ENCODE measurements at regions not wholly inside any gene's neighbourhood (a gene's known extent, or its start where the extent isn't known, plus 50 kb on each side); places are given as distances from the start of the nearest gene placed in this dataset.
"Not testable (repeated sequence)": the region's sequence is repeated elsewhere in the genome, so short reads cannot be mapped to it uniquely, and the experiment has no call there.

- DNase-seq, result not testable (repeated sequence)
Observed at GRCh38 chr5:44756097-44756496, 52.6 kb upstream of the MRPS30 start.

- DNase-seq, result no peak
Observed at GRCh38 chr5:44747396-44747795, 61.4 kb upstream of the MRPS30 start.

DNA sequence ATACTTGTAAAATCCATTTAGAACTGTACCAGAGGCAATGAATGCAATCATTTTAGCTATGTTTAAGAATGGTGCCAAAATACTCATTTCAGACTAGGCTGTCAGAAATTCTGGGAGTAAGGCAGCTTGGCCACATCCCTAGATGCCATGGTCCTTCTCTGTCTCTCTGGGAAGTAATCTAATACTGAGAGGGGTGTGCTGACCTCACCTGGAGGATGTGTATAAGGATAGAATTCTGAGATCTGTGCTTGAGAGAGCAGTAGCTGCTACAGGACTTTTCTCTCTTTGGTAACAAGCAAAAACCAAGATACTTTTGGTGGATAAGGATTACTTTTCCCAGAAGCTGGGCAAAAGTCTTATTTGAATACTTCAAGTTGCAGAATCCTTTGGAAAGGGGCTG lies 68.1 kb upstream of the MRPS30 start:
- no peak for DNase-seq

DNA sequence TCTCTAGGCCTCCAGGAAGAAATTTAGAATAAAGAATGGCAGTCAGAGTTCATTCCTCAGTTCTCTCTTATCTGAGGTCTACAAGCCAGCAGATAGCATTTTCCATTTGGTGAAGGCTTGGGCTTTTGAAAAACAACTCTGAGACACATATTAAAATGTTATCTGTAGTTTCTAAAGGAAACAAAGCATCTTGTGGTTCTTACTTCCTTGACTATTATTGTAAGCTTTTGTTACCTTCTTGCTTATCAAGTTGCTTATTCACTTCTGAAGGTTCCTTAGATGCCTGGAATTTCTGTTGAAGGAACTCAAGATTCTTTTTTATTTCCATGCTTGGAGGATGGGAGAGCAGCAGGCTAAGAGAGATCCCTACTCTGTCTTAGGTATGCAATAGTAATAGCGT lies 79.2 kb upstream of the MRPS30 start:
- DNase-seq, result no peak

- no peak for DNase-seq
Observed at GRCh38 chr5:44727100-44727499, 81.6 kb upstream of the MRPS30 start.

DNA sequence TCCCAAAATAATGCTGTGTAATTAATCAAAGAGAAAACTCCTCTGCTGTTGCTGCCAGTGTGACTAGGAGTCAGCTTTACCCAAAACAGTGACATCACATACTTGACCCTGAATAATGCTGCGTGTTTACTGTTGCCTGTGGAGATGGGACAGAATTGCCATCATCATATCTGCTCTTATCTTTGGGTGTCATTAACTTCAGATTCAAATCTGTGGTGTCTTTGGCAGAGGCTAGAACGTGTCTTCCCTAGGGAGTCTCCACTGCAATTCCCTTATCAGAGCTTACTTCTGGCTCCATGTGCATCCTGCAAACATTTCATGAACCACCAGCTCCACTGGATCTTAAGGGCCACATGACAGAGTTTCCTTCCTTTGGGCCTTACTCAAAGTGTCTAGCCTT lies 88.9 kb upstream of the MRPS30 start:
- DNase-seq, result no peak

- DNase-seq, result no peak
Observed at GRCh38 chr5:44714871-44715561, 93.7 kb upstream of the MRPS30 start.

GRCh38 chr5:44713446-44713845 lies 95.3 kb upstream of the MRPS30 start:
- no peak for DNase-seq

GRCh38 chr5:44711901-44712300 lies 96.8 kb upstream of the MRPS30 start:
- no peak for DNase-seq

DNA sequence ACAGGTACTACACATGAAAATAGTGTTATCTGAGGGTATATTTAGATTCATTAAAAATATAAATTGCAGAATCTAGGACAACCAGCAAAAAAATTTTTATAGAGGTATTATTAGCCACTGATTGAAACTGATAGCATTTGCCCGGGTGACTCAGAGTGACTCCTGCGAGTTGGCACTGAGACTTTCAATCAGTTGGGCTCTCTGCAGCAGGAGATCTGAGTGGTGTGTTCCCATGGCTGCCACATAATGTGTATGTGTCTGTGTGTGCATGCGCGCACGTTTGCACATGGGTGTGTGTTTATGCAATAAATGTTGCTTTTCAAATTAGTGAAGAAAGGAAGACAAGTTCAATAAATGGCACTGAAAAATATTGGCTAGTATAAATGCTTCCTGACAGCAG lies 100.1 kb upstream of the MRPS30 start:
- DNase-seq, result no peak

DNA sequence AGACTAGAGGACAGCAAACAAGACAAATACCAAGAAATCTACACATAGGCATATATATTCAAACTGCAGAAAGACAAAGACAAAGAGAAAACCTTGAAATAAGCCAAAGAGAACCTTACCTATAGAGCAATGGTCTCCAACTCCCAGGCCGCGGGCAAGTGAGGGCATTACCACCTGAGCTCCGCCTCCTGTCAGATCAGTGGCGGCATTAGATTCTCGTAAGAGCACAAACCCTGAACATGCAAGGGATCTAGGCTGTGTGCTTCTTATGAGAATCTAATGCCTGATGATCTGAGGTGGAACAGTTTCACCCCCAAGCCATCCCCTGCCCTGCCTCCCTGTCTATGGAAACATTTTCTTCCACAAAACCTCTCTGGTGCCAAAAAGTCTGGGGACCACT lies 101.0 kb upstream of the MRPS30 start:
- no peak for DNase-seq

DNA sequence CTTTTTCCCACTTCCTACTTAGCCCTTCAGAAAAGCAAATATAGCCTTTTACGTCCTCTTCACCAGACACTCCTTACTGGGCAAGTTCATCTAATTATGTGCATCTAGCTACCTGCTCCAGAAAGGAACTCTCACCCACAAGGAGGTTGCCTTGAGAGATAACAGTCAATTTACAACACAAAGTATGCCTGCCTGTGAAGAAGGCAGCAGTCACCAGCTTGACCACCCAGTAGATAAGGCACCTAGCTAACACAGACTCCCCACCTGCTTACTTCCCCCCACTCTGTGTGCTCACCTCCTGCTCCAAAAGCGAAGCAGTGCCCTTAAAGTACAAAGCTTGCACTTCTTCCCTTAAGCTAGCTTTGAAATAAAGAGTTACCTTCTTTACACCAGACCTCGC lies 111.7 kb upstream of the MRPS30 start:
- no peak for DNase-seq

DNA sequence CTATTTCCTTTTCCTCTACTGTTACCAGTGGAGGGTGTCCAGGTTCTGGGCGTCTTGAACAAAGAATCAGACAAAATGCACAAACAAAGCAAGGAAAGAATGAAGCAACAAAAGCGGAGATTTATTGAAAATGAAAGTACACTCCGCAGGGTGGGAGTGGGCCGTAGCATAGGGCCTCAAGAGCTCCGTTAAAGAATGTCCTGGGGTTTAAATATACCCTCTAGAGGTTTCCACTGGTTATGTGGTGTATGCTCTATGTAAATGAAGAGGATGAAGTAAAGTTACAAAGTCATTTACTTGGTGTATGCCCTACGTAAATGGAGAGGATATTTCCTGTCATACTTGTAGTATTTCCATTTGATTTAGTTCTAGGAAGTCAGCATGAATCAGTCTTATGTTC lies 113.5 kb upstream of the MRPS30 start:
- DNase-seq, result no peak

- DNase-seq, result no peak
Observed at GRCh38 chr5:44691802-44692201, 116.9 kb upstream of the MRPS30 start.

GRCh38 chr5:44681906-44682305 lies 126.8 kb upstream of the MRPS30 start:
- DNase-seq, result no peak

- DNase-seq, result no peak
Observed at GRCh38 chr5:44679214-44679613, 129.5 kb upstream of the MRPS30 start.

- no peak for DNase-seq
Observed at GRCh38 chr5:44675296-44675695, 133.5 kb upstream of the MRPS30 start.

DNA sequence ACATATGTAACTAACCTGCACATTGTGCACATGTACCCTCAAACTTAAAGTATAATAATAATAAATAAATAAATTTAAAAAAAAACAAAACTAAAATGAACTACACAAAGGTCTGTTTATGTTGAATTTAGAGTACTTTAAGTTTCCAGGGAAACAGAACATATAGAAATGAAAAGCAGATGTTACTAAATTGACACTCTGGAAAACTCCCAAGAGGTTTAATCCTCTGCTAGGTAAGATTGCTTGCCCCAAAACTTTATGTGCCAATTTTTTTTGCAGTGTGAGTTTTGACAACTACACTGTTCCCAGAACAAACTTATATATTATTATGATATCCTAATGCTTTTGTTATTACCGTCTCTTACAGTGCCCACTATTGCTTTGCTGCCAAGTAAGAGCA lies 134.3 kb upstream of the MRPS30 start:
- no peak for DNase-seq

GRCh38 chr5:44668471-44668870 lies 140.3 kb upstream of the MRPS30 start:
- DNase-seq, result not testable (repeated sequence)

DNA sequence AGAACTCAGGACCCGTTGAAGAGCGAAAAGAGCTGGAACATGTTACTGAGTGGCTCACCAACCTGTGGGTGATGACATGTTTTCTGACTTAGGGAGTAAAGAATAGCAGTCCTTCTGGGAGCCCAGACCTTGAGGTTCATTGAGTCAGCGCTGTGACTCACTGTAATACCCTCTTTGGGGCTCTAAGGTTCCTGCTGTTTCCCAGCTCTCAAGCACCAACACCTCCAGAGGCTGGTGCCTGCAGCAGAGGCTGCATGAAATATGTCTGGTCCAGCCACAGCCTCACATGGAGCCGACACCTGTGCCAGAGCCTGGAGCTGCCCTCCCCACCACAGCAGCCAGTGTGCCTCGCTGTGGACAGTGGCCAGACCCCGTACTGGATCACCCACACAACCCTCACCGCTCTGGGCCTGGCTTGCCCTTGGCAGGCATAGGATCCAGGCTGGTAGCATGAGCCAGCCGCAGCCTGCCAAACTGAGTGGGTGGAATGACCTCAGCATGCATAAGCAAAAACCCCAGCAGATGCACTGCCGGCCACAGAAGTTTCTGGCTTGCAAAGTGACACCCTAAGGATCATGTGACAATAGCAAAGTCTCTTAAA lies 143.5 kb upstream of the MRPS30 start:
- no peak for DNase-seq

- DNase-seq, result no peak
Observed at GRCh38 chr5:44664711-44665100, 144.0 kb upstream of the MRPS30 start.

- no peak for DNase-seq
Observed at GRCh38 chr5:44663991-44664710, 144.6 kb upstream of the MRPS30 start.

DNA sequence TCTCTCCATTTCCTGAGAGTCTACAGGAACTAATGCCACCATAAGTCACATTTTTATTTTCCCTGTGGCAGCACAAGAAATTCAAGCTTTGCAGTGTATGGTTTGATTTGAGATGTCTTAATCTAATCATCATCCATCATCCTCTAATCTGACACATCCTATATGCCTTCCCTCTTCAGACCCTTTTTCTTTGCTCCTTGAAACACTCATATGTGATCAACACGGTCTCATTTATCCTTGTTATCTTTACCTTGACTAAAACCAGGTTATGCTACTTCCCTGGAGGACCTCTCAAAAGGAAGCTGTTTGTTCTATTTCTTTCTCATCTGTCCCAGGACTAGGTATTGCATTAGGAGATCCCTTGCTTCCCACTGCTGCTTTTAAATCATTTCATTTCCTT lies 146.9 kb upstream of the MRPS30 start:
- DNase-seq, result no peak

DNA sequence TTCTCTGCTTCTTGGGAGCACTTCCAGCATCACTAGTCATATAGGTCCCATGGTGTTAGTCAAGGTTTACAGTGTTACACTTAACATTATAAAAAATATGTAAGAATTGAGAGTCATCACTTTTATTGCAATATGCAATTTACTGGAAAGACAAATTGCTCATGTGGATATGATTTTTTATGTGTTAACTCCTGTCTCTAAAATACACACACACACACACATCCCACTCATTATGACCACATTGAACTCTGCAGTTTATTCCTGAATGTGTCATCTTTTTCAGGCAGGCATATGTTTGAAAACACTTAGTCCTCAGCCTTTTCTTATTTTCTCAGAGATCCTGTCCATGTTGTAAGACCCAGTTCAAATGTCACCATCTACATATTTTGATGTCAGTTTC lies 148.5 kb upstream of the MRPS30 start:
- no peak for DNase-seq
